Stimulated activated CD4-positive, alpha-beta T cell treated with anti-CD3 and anti-CD28 coated beads, Interleukin-15, amount 100 ng/mL, for 24 hours (primary cell): ENCODE measurements at regions not wholly inside any gene's neighbourhood (a gene's known extent, or its start where the extent isn't known, plus 50 kb on each side); places are given as distances from the start of the nearest gene placed in this dataset.

Experiments
- DNase-seq: peaks from one replicate; pipeline ENCODE4 v3.0.0-alpha.2; 2020

GRCh38 chr21:16563795-16564194, 834.0 kb downstream of the USP25 start:
- DNase-seq: no peak

- no peak for DNase-seq
Observed at GRCh38 chr21:16568244-16568643, 838.5 kb downstream of the USP25 start.

- no peak for DNase-seq
Observed at GRCh38 chr21:16568661-16569060, 838.9 kb downstream of the USP25 start.

- no peak for DNase-seq
Observed at GRCh38 chr21:16569679-16570078, 839.9 kb downstream of the USP25 start.

GRCh38 chr21:16570171-16570570, 840.4 kb downstream of the USP25 start:
- no peak for DNase-seq

GRCh38 chr21:16570856-16571255, 841.1 kb downstream of the USP25 start:
- no peak for DNase-seq

GRCh38 chr21:16571594-16571993, 841.8 kb downstream of the USP25 start:
- no peak for DNase-seq

GRCh38 chr21:16572032-16572431, 842.2 kb downstream of the USP25 start:
- DNase-seq: no peak

- no peak for DNase-seq
Observed at GRCh38 chr21:16573578-16573977, 843.8 kb downstream of the USP25 start.

- DNase-seq: no peak
Observed at GRCh38 chr21:16577975-16578374, 848.2 kb downstream of the USP25 start.

GRCh38 chr21:16578912-16579311, 849.1 kb downstream of the USP25 start:
- no peak for DNase-seq

- DNase-seq: no peak
Observed at GRCh38 chr21:16579538-16579937, 849.8 kb downstream of the USP25 start.

- no peak for DNase-seq
Observed at GRCh38 chr21:16580661-16581060, 850.9 kb downstream of the USP25 start.

GRCh38 chr21:16583556-16583955, 853.8 kb downstream of the USP25 start:
- no peak for DNase-seq

- DNase-seq: no peak
Observed at GRCh38 chr21:16584756-16585155, 855.0 kb downstream of the USP25 start.

- DNase-seq: no peak
Observed at GRCh38 chr21:16585896-16586295, 856.1 kb downstream of the USP25 start.

- no peak for DNase-seq
Observed at GRCh38 chr21:16587141-16587581, 857.4 kb downstream of the USP25 start.

- no peak for DNase-seq
Observed at GRCh38 chr21:16587681-16588375, 858.0 kb downstream of the USP25 start.

- DNase-seq: no peak
Observed at GRCh38 chr21:16588433-16588860, 858.7 kb downstream of the USP25 start.

- no peak for DNase-seq
Observed at GRCh38 chr21:16589006-16589898, 859.5 kb downstream of the USP25 start.

- no peak for DNase-seq
Observed at GRCh38 chr21:16590186-16590585, 860.4 kb downstream of the USP25 start.

- no peak for DNase-seq
Observed at GRCh38 chr21:16590641-16591292, 861.0 kb downstream of the USP25 start.

GRCh38 chr21:16592381-16592780, 862.6 kb downstream of the USP25 start:
- no peak for DNase-seq

GRCh38 chr21:16594191-16594590, 864.4 kb downstream of the USP25 start:
- DNase-seq: no peak
